K562 (cell line): ENCODE measurements at regions not wholly inside any gene's neighbourhood (a gene's known extent, or its start where the extent isn't known, plus 50 kb on each side); places are given as distances from the start of the nearest gene placed in this dataset.

Experiments used
- ATAC-seq: fragments of 200-7000 bp; cut with Tn5 transposase; 3 replicates; pipeline ENCODE4 v1.9.1; 2020; ENCODE audit warnings: moderate library complexity
- BruUV-seq: library from RNA; stranded (reverse); fragments of 400-500 nt; replicated peaks from 2 replicates; lab custom pipeline; 2021; lab: Mats Ljungman, UMichigan
- CTCF ChIA-PET: fragments of 300-600 bp; formaldehyde crosslinking; extraction: SDS; loops from one replicate; lab custom pipeline; 2021; ENCODE audit warnings: low intra/inter-chr PET ratio; lab: Yijun Ruan, JAX
- POLR2A ChIA-PET: fragments of 300-600, 350-650 bp; sonication (Branson Sonifier 250); formaldehyde crosslinking; extraction: SDS; loops from one replicate; lab custom pipeline; 2021; ENCODE audit warnings: antibody characterized with exemption, inconsistent platforms; lab: Yijun Ruan, JAX
- DNase-seq, 4 experiments: peaks; one replicate each; pipeline versions ENCODE4 v3.0.0 to v3.0.0-alpha.2; 2011 to 2018; ENCODE audit warnings: low spot score in 3 of 4, mixed read lengths in 3 of 4; ENCODE audit errors: extremely low read depth in 1 of 4
- FAIRE-seq: peaks from 2 replicates; lab custom pipeline; 2011; peaks lifted over from hg19 to GRCh38; lab: Jason Lieb, UNC
- H2AFZ ChIP-seq: 2 replicates; pipeline ENCODE4 v1.6.0; 2011; ENCODE audit warnings: low read depth, low read length, control low read depth, inconsistent platforms
- H3K27ac ChIP-seq: fragments of 200-600 bp; 3 replicates; pipeline ENCODE4 v1.8.0; 2011; ENCODE audit warnings: low read depth, mild to moderate bottlenecking, control low read depth, inconsistent platforms, low read length, moderate library complexity, mixed read lengths; ENCODE audit errors: extremely low read depth
- H3K27me3 ChIP-seq, 2 experiments: fragments of 300-600 bp in 1 of 2; 2 replicates in 1 of 2; 3 replicates in 1 of 2; pipeline versions ENCODE4 v1.6.0 to v1.8.0; 2011; ENCODE audit warnings: inconsistent platforms in 2 of 2, low read length in 2 of 2, mild to moderate bottlenecking in 1 of 2, mixed read lengths in 1 of 2, moderate library complexity in 1 of 2; ENCODE audit not compliant: control insufficient read depth in 2 of 2, insufficient read depth in 2 of 2
- H3K36me3 ChIP-seq: fragments of 300-600 bp; 3 replicates; pipeline ENCODE4 v1.8.0; 2011; ENCODE audit warnings: mild to moderate bottlenecking, low read length, inconsistent platforms; ENCODE audit not compliant: control insufficient read depth, insufficient read depth
- H3K4me1 ChIP-seq, 2 experiments: fragments of 200-600 bp in 1 of 2; replicated peaks in 1 of 2; 2 replicates in 1 of 2; 3 replicates in 1 of 2; pipeline versions ENCODE4 v1.5.1 to v1.8.0; 2011; ENCODE audit warnings: inconsistent platforms in 2 of 2, low read length in 2 of 2, mild to moderate bottlenecking in 1 of 2, mixed read lengths in 1 of 2, moderate library complexity in 1 of 2; ENCODE audit not compliant: control insufficient read depth in 2 of 2, insufficient read depth in 2 of 2
- H3K4me2 ChIP-seq: 2 replicates; pipeline ENCODE4 v1.6.1; 2011; ENCODE audit warnings: low read length, control low read depth, inconsistent platforms, mixed read lengths; ENCODE audit not compliant: insufficient read depth
- H3K4me3 ChIP-seq: fragments of 200-600 bp; sonication (generic), shearing (Covaris generic); 2 replicates; pipeline ENCODE4 v1.5.1; 2016; ENCODE audit warnings: control low read depth, inconsistent platforms
- H3K79me2 ChIP-seq: fragments of 200-600 bp; 3 replicates; pipeline ENCODE4 v1.8.0; 2011; ENCODE audit warnings: low read length, inconsistent platforms; ENCODE audit not compliant: control insufficient read depth, insufficient read depth
- H3K9ac ChIP-seq, 2 experiments: 2 replicates each; pipeline versions ENCODE4 v1.6.0 to v1.6.1; 2011; ENCODE audit warnings: low read depth in 2 of 2, low read length in 2 of 2, control low read depth in 1 of 2, inconsistent platforms in 1 of 2, mild to moderate bottlenecking in 1 of 2, mixed read lengths in 1 of 2; ENCODE audit not compliant: insufficient read depth in 1 of 2
- H3K9me1 ChIP-seq: one replicate; pipeline ENCODE4 v1.6.0; 2011; ENCODE audit warnings: inconsistent platforms, mild to moderate bottlenecking, low read length, moderate library complexity; ENCODE audit not compliant: control insufficient read depth, insufficient read depth
- H3K9me3 ChIP-seq: replicated peaks from 2 replicates; pipeline ENCODE4 v1.5.1; 2011; ENCODE audit warnings: low read depth, low read length, inconsistent platforms; ENCODE audit not compliant: control insufficient read depth, insufficient read depth
- H4K20me1 ChIP-seq: replicated peaks from 2 replicates; pipeline ENCODE4 v1.6.1; 2011; ENCODE audit warnings: low read length, inconsistent platforms, mixed read lengths; ENCODE audit not compliant: control insufficient read depth, insufficient read depth
- GATAD2A ChIP-seq: fragments of 450-650 bp; IDR thresholded peaks from 2 replicates; pipeline ENCODE4 v1.6.1; 2017
- NCOA6 ChIP-seq: fragments of 450-650 bp; IDR thresholded peaks from 2 replicates; pipeline ENCODE4 v1.6.1; 2017; ENCODE audit warnings: mild to moderate bottlenecking
- SETDB1 ChIP-seq: IDR thresholded peaks from one replicate; pipeline ENCODE4 v1.6.1; 2012; ENCODE audit warnings: low read length, control low read depth, inconsistent platforms
- TAF9B ChIP-seq: fragments of 450-650 bp; IDR thresholded peaks from 2 replicates; pipeline ENCODE4 v1.6.1; 2018; ENCODE audit warnings: mild to moderate bottlenecking; ENCODE audit not compliant: partially characterized antibody
- ZKSCAN8 ChIP-seq: fragments of 200-800 bp; sonication (Bioruptor generic); IDR thresholded peaks from 2 replicates; pipeline ENCODE4 v1.6.1; 2016; ENCODE audit warnings: missing genetic modification characterization, missing compliant biosample characterization
- WGBS: fragments of 100-300 bp; shearing (Covaris generic); methylation state at CpG from one replicate; pipeline ENCODE4 v1.1.6; 2016; ENCODE audit warnings: low coverage, mixed read lengths; ENCODE audit not compliant: insufficient coverage; ENCODE audit errors: missing lambda C conversion rate; 5-methylcytosine and 5-hydroxymethylcytosine counted together
- in situ Hi-C: fragments of 300-500 bp; cut with MboI; formaldehyde crosslinking; loops from 4 replicates; pipeline ENCODE4 v1.15.0; 2018; ENCODE audit warnings: inconsistent platforms, mixed read lengths
- intact Hi-C: fragments of 100-400 bp; cut with micrococcal nuclease; formaldehyde crosslinking; loops from 2 replicates; pipeline ENCODE4 v1.14.2; 2022
- TF ChIP-seq, protein P1 (sequence below), 3 experiments: IDR thresholded peaks in 2 of 3; conservative IDR thresholded peaks in 1 of 3; 2 replicates each; pipeline ENCODE4 v1.5.1; 2011 to 2012; ENCODE audit warnings: low read length in 3 of 3, mild to moderate bottlenecking in 3 of 3, control low read depth in 2 of 3, improper control_type of control experiment in 1 of 3, inconsistent platforms in 1 of 3, low read depth in 1 of 3, mixed read lengths in 1 of 3, moderate library complexity in 1 of 3; ENCODE audit not compliant: insufficient read depth in 2 of 3
- TF ChIP-seq, protein P2 (sequence below), 2 experiments: fragments of 450-650 bp in 1 of 2; sonication (generic) in 1 of 2; formaldehyde crosslinking; conservative IDR thresholded peaks; 2 replicates each; pipeline versions ENCODE4 v1.4.0 to v1.8.1; 2020 to 2022; ENCODE audit warnings: mild to moderate bottlenecking in 1 of 2, missing genetic modification reagents in 1 of 2

DNA sequence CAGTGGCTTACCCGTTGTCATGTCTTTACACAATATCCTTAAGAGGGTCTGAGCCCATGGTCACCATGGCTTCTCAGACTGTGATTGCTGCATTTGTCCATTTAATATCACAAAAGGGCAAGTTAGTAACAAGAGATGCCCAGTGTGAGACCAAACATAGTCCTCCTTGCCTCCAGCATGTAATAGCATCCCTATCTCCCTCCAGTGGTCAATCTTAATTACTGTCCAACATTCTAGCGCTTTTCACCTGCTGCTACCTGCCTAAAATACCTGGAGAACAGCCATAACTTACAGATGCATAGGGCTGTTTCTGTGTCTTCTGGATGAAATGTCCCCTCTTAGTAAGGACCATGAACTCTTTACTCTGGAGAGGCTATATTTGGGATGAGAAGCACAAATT, 267.2 kb upstream of the DAB2 start:
- Histone ChIP-seq H3K9ac (no peak overlapping the region), H3K27me3 (no peaks in the 10 kb centered on the region), H2AFZ (no peak overlapping the region), H4K20me1 (no peaks in the 10 kb centered on the region), H3K9me3 (no peaks in the 10 kb centered on the region), H3K9me1 (no peaks in the 10 kb centered on the region), H3K36me3 (no peaks in the 10 kb centered on the region), H3K4me3 (no peak overlapping the region), H3K27ac (no peak overlapping the region), H3K79me2 (no peaks in the 10 kb centered on the region), H3K4me2 (no peak overlapping the region), H3K4me1 (no peaks in the 10 kb centered on the region)
- FAIRE-seq: no peak
- intact Hi-C loops (no loop called here), in situ Hi-C loops (no loop called here)
- WGBS: 4% methylated on average over 2 of the region's 2 CpGs
- ChIA-PET POLR2A (no interaction called here), CTCF (no interaction called here)
- TF ChIP-seq TAF9B: no peak
- TF ChIP-seq, protein P1, sequence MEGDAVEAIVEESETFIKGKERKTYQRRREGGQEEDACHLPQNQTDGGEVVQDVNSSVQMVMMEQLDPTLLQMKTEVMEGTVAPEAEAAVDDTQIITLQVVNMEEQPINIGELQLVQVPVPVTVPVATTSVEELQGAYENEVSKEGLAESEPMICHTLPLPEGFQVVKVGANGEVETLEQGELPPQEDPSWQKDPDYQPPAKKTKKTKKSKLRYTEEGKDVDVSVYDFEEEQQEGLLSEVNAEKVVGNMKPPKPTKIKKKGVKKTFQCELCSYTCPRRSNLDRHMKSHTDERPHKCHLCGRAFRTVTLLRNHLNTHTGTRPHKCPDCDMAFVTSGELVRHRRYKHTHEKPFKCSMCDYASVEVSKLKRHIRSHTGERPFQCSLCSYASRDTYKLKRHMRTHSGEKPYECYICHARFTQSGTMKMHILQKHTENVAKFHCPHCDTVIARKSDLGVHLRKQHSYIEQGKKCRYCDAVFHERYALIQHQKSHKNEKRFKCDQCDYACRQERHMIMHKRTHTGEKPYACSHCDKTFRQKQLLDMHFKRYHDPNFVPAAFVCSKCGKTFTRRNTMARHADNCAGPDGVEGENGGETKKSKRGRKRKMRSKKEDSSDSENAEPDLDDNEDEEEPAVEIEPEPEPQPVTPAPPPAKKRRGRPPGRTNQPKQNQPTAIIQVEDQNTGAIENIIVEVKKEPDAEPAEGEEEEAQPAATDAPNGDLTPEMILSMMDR (IDR thresholded peaks at IDR 0.05 in 2 of 3, conservative IDR thresholded peaks at IDR 0.05 in 1 of 3; ENCODE audit: insufficient read depth in 2 of 3, low read depth in 1 of 3, low read length in 3 of 3): peak; percentile 4 to 26 (median 20); a peak in 1 of 6 replicates
- no TSS peak for BruUV-seq
- no peak for ATAC-seq
- no peak for DNase-seq

DNA sequence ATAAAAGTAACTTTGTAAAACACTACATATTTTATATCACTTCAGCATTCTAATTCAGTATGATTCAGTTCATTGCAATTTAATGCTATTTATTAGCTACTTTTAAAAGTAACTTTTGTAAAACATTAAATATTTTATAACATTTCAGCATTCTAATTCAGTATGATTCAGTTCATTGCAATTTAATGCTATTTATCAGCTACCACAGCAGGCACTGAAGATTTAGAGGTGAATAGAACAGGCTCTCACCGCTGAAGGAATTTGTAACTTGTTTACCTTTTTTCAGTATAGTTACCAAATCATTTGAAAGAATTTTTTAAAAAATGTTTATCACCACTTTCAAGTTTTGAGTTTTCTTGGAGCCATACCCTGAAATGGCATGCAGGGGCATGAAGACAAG, 266.4 kb upstream of the DAB2 start:
- H3K4me2 ChIP-seq: no peak overlapping the region
- ChIA-PET CTCF (no interaction called here), POLR2A (no interaction called here)
- no peaks in the 10 kb centered on the region for H3K4me1 ChIP-seq
- no peaks in the 10 kb centered on the region for H3K9me1 ChIP-seq
- no peaks in the 10 kb centered on the region for H4K20me1 ChIP-seq
- DNase-seq: no peak
- TF ChIP-seq SETDB1 (no peak), NCOA6 (no peak), ZKSCAN8 (CRISPR knock-in tag) (no peak), GATAD2A (no peak)
- TF ChIP-seq, protein P2, sequence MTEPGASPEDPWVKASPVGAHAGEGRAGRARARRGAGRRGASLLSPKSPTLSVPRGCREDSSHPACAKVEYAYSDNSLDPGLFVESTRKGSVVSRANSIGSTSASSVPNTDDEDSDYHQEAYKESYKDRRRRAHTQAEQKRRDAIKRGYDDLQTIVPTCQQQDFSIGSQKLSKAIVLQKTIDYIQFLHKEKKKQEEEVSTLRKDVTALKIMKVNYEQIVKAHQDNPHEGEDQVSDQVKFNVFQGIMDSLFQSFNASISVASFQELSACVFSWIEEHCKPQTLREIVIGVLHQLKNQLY (CRISPR knock-in tag; conservative IDR thresholded peaks at IDR 0.05): no peak
- intact Hi-C loops: no loop called here
- FAIRE-seq: no peak
- no peak overlapping the region for H3K9ac ChIP-seq
- no peak overlapping the region for H3K27ac ChIP-seq
- in situ Hi-C loops: no loop called here
- no peaks in the 10 kb centered on the region for H3K9me3 ChIP-seq
- ATAC-seq: no peak
- H3K27me3 ChIP-seq: no peaks in the 10 kb centered on the region
- no peaks in the 10 kb centered on the region for H3K79me2 ChIP-seq
- H3K36me3 ChIP-seq: no peaks in the 10 kb centered on the region
- 7% methylated on average over 1 of the region's 1 CpG for WGBS
- no peak overlapping the region for H3K4me3 ChIP-seq
- no peak overlapping the region for H2AFZ ChIP-seq
- BruUV-seq: no TSS peak
